ENCODE measurements at regions not wholly inside any gene's neighbourhood (a gene's known extent, or its start where the extent isn't known, plus 50 kb on each side); places are given as distances from the start of the nearest gene placed in this dataset.

- DNase-seq (ENCODE audit: low spot score) (no peak), ATAC-seq (ENCODE audit: low FRiP score) (no peak)
- no peak for TF ChIP-seq CTCF (IDR thresholded peaks at IDR 0.05)
Measured at GRCh38 chr2:193496786-193497185, 1302.1 kb upstream of the TMEFF2 start.

GRCh38 chr2:193482557-193482956 lies 1287.8 kb upstream of the TMEFF2 start:
- no peak for TF ChIP-seq CTCF (IDR thresholded peaks at IDR 0.05)
- no peak for DNase-seq (ENCODE audit: low spot score)

GRCh38 chr2:193480187-193480586 lies 1285.5 kb upstream of the TMEFF2 start:
- DNase-seq (ENCODE audit: low spot score) (no peak), ATAC-seq (ENCODE audit: low FRiP score) (no peak)
- no peak for TF ChIP-seq CTCF (IDR thresholded peaks at IDR 0.05)

More at GRCh38 chr2:193482557-193482956, 1287.8 kb upstream of the TMEFF2 start:
- ATAC-seq (ENCODE audit: low FRiP score) = no peak

- TF ChIP-seq CTCF (IDR thresholded peaks at IDR 0.05) = no peak
- ATAC-seq (ENCODE audit: low FRiP score) = no peak
- DNase-seq (ENCODE audit: low spot score) = no peak
Measured at GRCh38 chr2:193476171-193476800, 1281.6 kb upstream of the TMEFF2 start.

- TF ChIP-seq CTCF (IDR thresholded peaks at IDR 0.05) = no peak
- ATAC-seq (ENCODE audit: low FRiP score) = no peak
- DNase-seq (ENCODE audit: low spot score) = no peak
Measured at GRCh38 chr2:193475038-193475437, 1280.3 kb upstream of the TMEFF2 start.

- ATAC-seq (ENCODE audit: low FRiP score) (no peak), DNase-seq (ENCODE audit: low spot score) (no peak)
- TF ChIP-seq CTCF (IDR thresholded peaks at IDR 0.05) = no peak
Measured at GRCh38 chr2:193469251-193469650, 1274.5 kb upstream of the TMEFF2 start.

- TF ChIP-seq CTCF (IDR thresholded peaks at IDR 0.05) = no peak
Measured at GRCh38 chr2:193467276-193467987, 1272.7 kb upstream of the TMEFF2 start.

More at GRCh38 chr2:193467276-193467987, 1272.7 kb upstream of the TMEFF2 start:
- DNase-seq (ENCODE audit: low spot score) = no peak
- no peak for ATAC-seq (ENCODE audit: low FRiP score)

Data from omental fat pad (tissue), 3 donors.